GM23248 (cell line): ENCODE measurements at regions not wholly inside any gene's neighbourhood (a gene's known extent, or its start where the extent isn't known, plus 50 kb on each side); places are given as distances from the start of the nearest gene placed in this dataset.

Experiments
- DNase-seq: peaks from one replicate; pipeline ENCODE4 v3.0.0-alpha.2; 2015
- H2AFZ ChIP-seq: fragments of 200-600 bp; sonication (generic); 2 replicates; pipeline ENCODE4 v1.6.1; 2016; ENCODE audit warnings: antibody characterized with exemption
- H3F3A ChIP-seq: fragments of 200-600 bp; sonication (generic); 2 replicates; pipeline ENCODE4 v1.6.1; 2016; ENCODE audit warnings: mild to moderate bottlenecking, antibody characterized with exemption, mixed run types; ENCODE audit not compliant: insufficient read depth
- H3K27ac ChIP-seq: fragments of 200-600 bp; sonication (generic); 2 replicates; pipeline ENCODE4 v1.5.1; 2016; ENCODE audit warnings: mild to moderate bottlenecking
- H3K27me3 ChIP-seq: fragments of 200-600 bp; sonication (generic); replicated peaks from 2 replicates; pipeline ENCODE4 v1.6.1; 2016; ENCODE audit warnings: mild to moderate bottlenecking; ENCODE audit not compliant: insufficient read depth
- H3K36me3 ChIP-seq: fragments of 200-600 bp; sonication (generic); 2 replicates; pipeline ENCODE4 v1.6.1; 2016; ENCODE audit warnings: low read depth, mild to moderate bottlenecking
- H3K4me1 ChIP-seq: fragments of 200-600 bp; sonication (generic); 2 replicates; pipeline ENCODE4 v1.6.1; 2016; ENCODE audit warnings: mild to moderate bottlenecking; ENCODE audit not compliant: insufficient read depth
- H3K4me2 ChIP-seq: fragments of 200-600 bp; sonication (generic); one replicate; pipeline ENCODE4 v1.6.1; 2016; ENCODE audit warnings: mild to moderate bottlenecking; ENCODE audit not compliant: unreplicated experiment
- H3K4me3 ChIP-seq: fragments of 200-600 bp; sonication (generic); 2 replicates; pipeline ENCODE4 v1.5.1; 2016; ENCODE audit warnings: mild to moderate bottlenecking
- H3K79me2 ChIP-seq: fragments of 200-600 bp; sonication (generic); 2 replicates; pipeline ENCODE4 v1.6.1; 2016; ENCODE audit warnings: mild to moderate bottlenecking; ENCODE audit not compliant: insufficient read depth
- H3K9ac ChIP-seq: fragments of 200-600 bp; sonication (generic); 2 replicates; pipeline ENCODE4 v1.6.1; 2016; ENCODE audit warnings: mild to moderate bottlenecking
- H3K9me2 ChIP-seq: fragments of 200-600 bp; sonication (generic); 2 replicates; pipeline ENCODE4 v1.6.1; 2016; ENCODE audit warnings: mixed run types, mild to moderate bottlenecking, moderate library complexity; ENCODE audit not compliant: insufficient read depth
- H3K9me3 ChIP-seq: fragments of 200-600 bp; sonication (generic); one replicate; pipeline ENCODE4 v1.6.1; 2017; ENCODE audit warnings: low read depth
- H4K20me1 ChIP-seq: fragments of 200-600 bp; sonication (generic); 2 replicates; pipeline ENCODE4 v1.6.0; 2016; ENCODE audit not compliant: insufficient read depth
- EZH2 ChIP-seq: fragments of 200-600 bp; sonication (generic); IDR thresholded peaks from 2 replicates; pipeline ENCODE4 v1.6.1; 2018; ENCODE audit warnings: antibody characterized with exemption, mild to moderate bottlenecking; ENCODE audit not compliant: insufficient read depth, poor library complexity, severe bottlenecking
- EZH2phosphoT487 ChIP-seq: fragments of 200-600 bp; sonication (generic); IDR thresholded peaks from 2 replicates; pipeline ENCODE4 v1.6.1; 2018; ENCODE audit warnings: antibody characterized with exemption, moderate library complexity, mild to moderate bottlenecking, low read depth; ENCODE audit not compliant: insufficient read depth
- WGBS, 2 experiments: methylation state at CpG; one replicate each; pipeline ENCODE4 v1.1.6; 2015 to 2017; ENCODE audit warnings: low lambda C conversion rate in 2 of 2, low coverage in 1 of 2; ENCODE audit errors: missing lambda C conversion rate in 2 of 2; 5-methylcytosine and 5-hydroxymethylcytosine counted together
- in situ Hi-C: fragments of 300-500 bp; cut with MboI; formaldehyde crosslinking; loops from 2 replicates; pipeline ENCODE4 v1.15.0; 2020

- no peak overlapping the region for H3K9ac ChIP-seq
- peaks cover 36% of the 10 kb centered on the region for H3K27me3 ChIP-seq
- 44 to 54% methylated on average over 4 of the region's 4 CpGs for WGBS, 2 experiments
- H3K9me3 ChIP-seq = no peaks in the 10 kb centered on the region
- no peak overlapping the region for H3K4me2 ChIP-seq
- no peak overlapping the region for H3K27ac ChIP-seq
- H4K20me1 ChIP-seq = no peaks in the 10 kb centered on the region
- H3K36me3 ChIP-seq = no peaks in the 10 kb centered on the region
- no peak overlapping the region for H2AFZ ChIP-seq
- in situ Hi-C loops = no loop called here
- H3K9me2 ChIP-seq = no peaks in the 10 kb centered on the region
- no peak for DNase-seq
- H3K79me2 ChIP-seq = no peaks in the 10 kb centered on the region
- no peaks in the 10 kb centered on the region for H3F3A ChIP-seq
- no peak overlapping the region for H3K4me3 ChIP-seq
- H3K4me1 ChIP-seq = 0 out of 2 replicates have a peak, but pooled peaks cover 7% of the 10 kb centered on the region
- no peak for TF ChIP-seq EZH2phosphoT487
- no peak for TF ChIP-seq EZH2
Measured at GRCh38 chr11:127825183-127825582, 762.2 kb downstream of the ETS1 start.

DNA sequence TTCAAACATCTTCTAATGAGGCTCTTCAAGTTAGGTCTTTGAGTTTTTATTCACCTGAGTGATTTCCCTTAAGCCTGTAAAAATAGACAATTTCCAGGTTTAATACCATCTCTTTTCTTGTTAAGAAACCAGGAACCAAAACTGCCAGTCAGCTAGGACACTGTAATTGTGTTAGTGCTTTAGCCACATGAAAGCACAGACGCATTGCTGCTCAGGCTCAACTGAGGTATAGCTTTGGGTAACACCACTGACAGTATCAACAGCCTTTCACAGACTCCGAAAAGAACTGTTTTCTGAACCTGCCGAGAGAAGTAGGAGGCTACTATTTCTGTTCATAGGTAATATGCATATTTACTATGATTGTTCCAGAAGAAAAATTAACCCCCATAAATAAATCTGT is 768.7 kb downstream of the ETS1 start:
- Histone ChIP-seq H3K4me1 (0 out of 2 replicates have a peak, but pooled peaks cover 7% of the 10 kb centered on the region), H3K9me3 (no peaks in the 10 kb centered on the region), H3K9me2 (no peaks in the 10 kb centered on the region), H3K4me2 (no peak overlapping the region), H3K79me2 (no peaks in the 10 kb centered on the region), H3K27ac (no peak overlapping the region), H2AFZ (no peak overlapping the region), H3K4me3 (no peak overlapping the region), H3K9ac (no peak overlapping the region), H3K27me3 (peaks cover 26% of the 10 kb centered on the region), H3K36me3 (no peaks in the 10 kb centered on the region), H3F3A (no peaks in the 10 kb centered on the region), H4K20me1 (no peaks in the 10 kb centered on the region)
- in situ Hi-C loops = no loop called here
- no peak for TF ChIP-seq EZH2
- TF ChIP-seq EZH2phosphoT487 = no peak
- DNase-seq = no peak
- whole genome bisulfite sequencing, 2 experiments = 34 to 38% methylated on average over 3 of the region's 3 CpGs

GRCh38 chr11:127816962-127817361 is 770.4 kb downstream of the ETS1 start:
- peak; percentile 6 for DNase-seq
- Histone ChIP-seq H3K36me3 (no peaks in the 10 kb centered on the region), H3K9ac (no peak overlapping the region), H3K27ac (no peak overlapping the region), H3K4me1 (0 out of 2 replicates have a peak, but pooled peaks cover 7% of the 10 kb centered on the region), H3F3A (no peaks in the 10 kb centered on the region), H3K4me3 (no peak overlapping the region), H3K27me3 (peaks cover 35% of the 10 kb centered on the region), H3K9me2 (no peaks in the 10 kb centered on the region), H3K79me2 (no peaks in the 10 kb centered on the region), H4K20me1 (no peaks in the 10 kb centered on the region), H2AFZ (no peak overlapping the region), H3K4me2 (no peak overlapping the region), H3K9me3 (no peaks in the 10 kb centered on the region)
- no peak for TF ChIP-seq EZH2
- TF ChIP-seq EZH2phosphoT487 = no peak
- in situ Hi-C loops = no loop called here
- WGBS, 2 experiments = 30 to 34% methylated on average over 2 of the region's 2 CpGs

DNA sequence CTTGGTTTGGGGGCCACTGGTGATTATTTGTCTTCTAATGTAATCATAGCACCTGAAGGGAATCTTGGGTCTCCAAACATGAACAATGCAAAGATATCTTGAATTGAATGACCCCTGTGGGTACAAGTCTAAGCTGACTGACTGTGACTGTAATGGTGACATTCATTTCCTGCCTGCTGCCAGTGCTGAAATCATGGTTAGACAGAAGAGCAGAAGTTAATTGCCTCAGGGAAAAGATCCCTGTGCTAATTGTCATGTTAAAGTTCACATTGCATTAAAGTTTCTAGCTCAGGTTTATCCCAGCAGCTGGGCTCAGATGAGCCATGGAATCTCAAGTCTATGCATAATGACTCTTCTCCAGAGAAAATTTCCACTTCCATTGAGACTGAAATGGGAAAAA is 772.0 kb downstream of the ETS1 start:
- Histone ChIP-seq H4K20me1 (no peaks in the 10 kb centered on the region), H3K4me3 (no peak overlapping the region), H3K9ac (no peak overlapping the region), H3K9me3 (no peaks in the 10 kb centered on the region), H3K4me2 (no peak overlapping the region), H3K36me3 (no peaks in the 10 kb centered on the region), H3K9me2 (0 out of 2 replicates have a peak, but pooled peaks cover 4% of the 10 kb centered on the region), H3K4me1 (no peaks in the 10 kb centered on the region), H2AFZ (no peak overlapping the region), H3K27me3 (peaks cover 45% of the 10 kb centered on the region), H3K27ac (no peak overlapping the region), H3K79me2 (no peaks in the 10 kb centered on the region), H3F3A (no peaks in the 10 kb centered on the region)
- TF ChIP-seq EZH2phosphoT487 (no peak), EZH2 (no peak)
- DNase-seq = no peak
- in situ Hi-C loops = no loop called here

GRCh38 chr11:127806501-127806900 is 780.9 kb downstream of the ETS1 start:
- TF ChIP-seq EZH2phosphoT487 (no peak), EZH2 (no peak)
- Histone ChIP-seq H3F3A (no peaks in the 10 kb centered on the region), H3K9me2 (peaks cover 7% of the 10 kb centered on the region; the same call in 1 of the 2 replicates), H3K79me2 (no peaks in the 10 kb centered on the region), H3K27ac (no peak overlapping the region), H3K9me3 (no peaks in the 10 kb centered on the region), H3K9ac (no peak overlapping the region), H3K4me3 (no peak overlapping the region), H4K20me1 (no peaks in the 10 kb centered on the region), H2AFZ (no peak overlapping the region), H3K36me3 (no peaks in the 10 kb centered on the region), H3K27me3 (peaks cover 56% of the 10 kb centered on the region), H3K4me2 (no peak overlapping the region), H3K4me1 (no peaks in the 10 kb centered on the region)
- DNase-seq = no peak
- 5 to 8% methylated on average over 1 of the region's 1 CpG for WGBS, 2 experiments
- in situ Hi-C loops = no loop called here
